Stimulated activated CD4-positive, alpha-beta T cell treated with anti-CD3 and anti-CD28 coated beads, Interleukin-1b, Interleukin-23, amount 100 ng/mL, for 4 hours (primary cell): ENCODE measurements at regions not wholly inside any gene's neighbourhood (a gene's known extent, or its start where the extent isn't known, plus 50 kb on each side); places are given as distances from the start of the nearest gene placed in this dataset.

Source experiments
- DNase-seq, 2 donors: peaks; one replicate each; pipeline ENCODE4 v3.0.0-alpha.2; 2020; ENCODE audit warnings: low read depth in 2 of 2

DNA sequence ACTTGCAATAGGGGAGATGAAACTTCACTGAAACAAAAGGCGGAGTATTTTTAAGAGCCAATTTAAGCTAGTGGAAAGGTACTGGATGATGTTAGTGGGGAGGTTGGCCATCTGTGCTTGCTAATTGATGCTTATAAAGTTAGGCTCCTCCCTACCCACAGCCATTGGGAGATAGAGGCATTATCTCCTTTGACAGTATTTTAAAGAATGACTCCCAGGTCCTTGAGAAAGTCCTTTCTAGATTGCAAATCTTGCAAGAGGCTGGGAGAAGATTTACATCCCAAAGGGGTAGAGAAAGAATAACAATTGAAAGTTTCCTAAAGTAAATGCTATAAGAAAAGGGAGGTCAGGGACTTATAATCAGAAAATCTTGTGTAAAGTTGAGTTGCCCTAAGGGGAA, 282.6 kb downstream of the BRINP1 start:
- no peak for DNase-seq

DNA sequence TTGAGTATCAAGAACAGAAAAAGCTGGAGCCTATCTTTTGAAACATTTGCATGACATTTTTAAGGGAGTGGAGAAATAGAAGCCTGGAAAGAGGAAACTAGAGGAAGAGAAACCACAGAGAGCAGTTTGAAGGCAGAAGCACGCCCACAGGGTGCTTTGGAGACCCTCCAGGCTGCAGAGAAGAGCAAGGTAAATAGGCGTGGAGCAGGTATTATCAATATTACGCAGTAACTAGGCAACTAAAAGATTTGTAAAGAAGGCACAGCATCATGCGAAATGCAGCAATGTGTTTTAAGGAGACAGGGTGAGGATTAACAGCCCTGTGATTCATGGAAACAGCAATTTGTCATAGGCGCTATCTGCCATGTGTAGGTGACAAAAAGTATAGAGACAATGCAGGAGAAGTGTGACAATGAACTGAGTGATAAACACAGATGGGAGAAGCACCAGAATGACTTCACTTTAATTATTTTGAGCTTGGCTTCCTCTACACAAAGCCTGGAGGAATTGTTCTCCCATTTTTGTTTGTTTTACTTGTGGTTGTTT, 281.2 kb downstream of the BRINP1 start:
- DNase-seq = no peak

DNA sequence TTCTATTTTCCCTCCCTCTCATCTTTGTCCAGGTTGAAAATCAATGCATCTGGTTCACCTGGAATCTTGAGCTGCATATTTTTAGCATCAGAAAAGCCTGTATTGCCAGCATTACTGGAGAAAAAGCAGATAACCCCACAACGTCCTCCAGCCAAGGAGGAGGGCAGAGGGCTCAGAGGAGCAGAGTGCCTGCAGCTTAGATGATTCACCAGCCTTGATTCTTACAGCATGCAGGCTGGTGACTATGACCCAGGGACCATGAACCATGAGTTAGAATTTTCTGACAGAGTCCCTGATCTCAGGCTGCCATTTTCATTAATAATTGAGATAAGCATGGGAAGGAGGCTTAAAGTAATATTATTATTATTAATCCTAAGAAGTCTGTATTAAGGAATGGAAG, 278.2 kb downstream of the BRINP1 start:
- no peak for DNase-seq

DNA sequence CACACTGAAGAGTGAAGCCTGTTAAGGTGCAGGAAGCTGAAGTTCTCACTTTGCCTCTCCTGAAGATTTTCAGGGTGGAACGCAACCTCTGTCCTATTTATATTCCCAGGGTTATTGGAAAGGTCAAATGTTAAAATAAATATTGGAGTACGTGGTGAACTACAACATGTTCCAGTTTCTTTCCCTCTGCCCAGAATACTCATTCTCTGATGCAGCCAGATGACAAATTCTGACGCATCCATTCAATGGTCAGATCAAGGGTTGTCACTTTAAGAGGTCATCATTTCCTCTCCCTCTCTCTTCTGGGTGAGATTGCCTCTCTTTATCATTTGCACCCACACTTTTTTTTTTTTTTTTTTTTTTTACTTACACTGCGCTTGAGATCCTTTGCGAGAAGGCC, 277.1 kb downstream of the BRINP1 start:
- DNase-seq = no peak

DNA sequence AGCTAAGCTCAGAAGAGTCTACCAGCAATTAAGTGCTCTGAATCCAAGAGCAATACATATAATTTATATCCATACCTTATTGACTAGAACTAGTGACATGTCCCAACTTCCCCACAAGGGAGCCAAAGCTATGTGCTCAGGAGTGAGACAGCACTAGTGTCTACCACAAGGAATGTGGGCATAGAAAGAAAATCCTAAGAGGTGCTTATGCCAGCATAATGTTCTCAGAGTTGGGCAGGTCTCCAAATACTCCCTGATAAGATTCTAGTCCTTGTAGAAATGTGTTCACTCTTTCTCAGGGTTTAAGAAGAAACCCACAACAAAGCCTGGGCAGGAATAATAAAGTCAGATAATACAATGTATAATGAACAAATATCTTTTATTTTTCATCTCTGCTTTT, 275.1 kb downstream of the BRINP1 start:
- DNase-seq = no peak

DNA sequence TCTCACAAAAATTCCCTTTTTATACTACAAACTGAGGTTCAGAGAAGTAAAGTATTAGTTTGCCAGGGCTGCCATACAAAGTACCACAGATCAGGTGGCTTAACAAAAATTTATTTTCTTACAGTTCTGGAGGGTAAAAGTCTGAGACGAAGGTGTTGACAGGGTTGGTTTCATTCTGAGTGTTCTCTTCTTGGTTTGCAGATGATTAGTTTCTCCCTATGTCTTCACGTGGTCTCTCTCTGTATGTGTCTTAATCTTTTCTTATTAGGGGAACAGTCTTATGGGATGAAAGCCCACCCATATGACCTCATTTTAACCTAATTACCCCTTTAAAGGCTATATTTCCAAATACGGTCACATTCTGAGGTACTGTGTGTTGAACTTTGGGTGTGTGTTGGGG, 274.2 kb downstream of the BRINP1 start:
- DNase-seq = no peak

DNA sequence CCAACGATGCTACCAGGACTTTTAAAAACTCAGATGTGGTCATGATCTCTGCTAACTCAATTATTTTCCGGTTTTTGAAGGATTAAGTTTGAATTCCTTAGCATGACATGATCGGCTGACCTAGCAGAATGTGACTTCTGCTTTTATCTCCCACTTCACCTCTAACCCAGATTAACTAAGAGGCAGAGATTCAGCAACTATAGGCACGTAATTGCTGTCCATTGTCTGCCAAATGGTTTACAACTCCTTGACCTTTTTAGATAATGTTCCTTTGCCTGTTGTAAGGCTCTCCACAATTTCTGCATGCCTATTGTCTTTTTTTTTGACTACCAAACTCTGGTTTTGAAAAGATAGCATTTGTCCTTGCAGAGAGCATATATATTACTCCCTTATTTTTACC, 268.2 kb downstream of the BRINP1 start:
- DNase-seq = no peak

DNA sequence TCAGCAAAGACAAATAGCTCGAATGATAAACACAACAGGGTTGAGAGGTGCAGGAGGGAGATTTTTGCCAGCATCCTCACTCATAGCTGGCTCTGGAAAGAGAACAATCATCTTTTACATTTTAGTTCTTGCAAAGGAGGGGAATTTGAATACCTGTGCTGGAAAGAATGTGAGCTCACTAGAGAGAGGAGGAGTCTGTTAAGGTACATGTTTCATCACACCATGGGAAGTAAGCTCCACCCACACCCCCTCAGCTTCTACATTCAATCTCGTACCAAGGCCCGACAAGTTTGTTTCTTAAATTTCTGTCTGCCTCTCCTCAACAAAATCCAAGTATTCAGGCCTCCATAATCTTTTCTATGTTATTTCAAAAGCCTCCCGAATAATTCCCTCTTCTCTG, 254.6 kb downstream of the BRINP1 start:
- DNase-seq = no peak
